ENCODE measurements at regions not wholly inside any gene's neighbourhood (a gene's known extent, or its start where the extent isn't known, plus 50 kb on each side); places are given as distances from the start of the nearest gene placed in this dataset.

GRCh38 chr20:55667955-55668354, 337.4 kb downstream of the CBLN4 start:
- TF ChIP-seq NFYA (IDR thresholded peaks at IDR 0.05; ENCODE audit: borderline replicate concordance, low read depth, low read length) (no peak), E4F1 (IDR thresholded peaks at IDR 0.05; ENCODE audit: borderline replicate concordance, partially characterized antibody) (no peak), BHLHE40 (IDR thresholded peaks at IDR 0.05; ENCODE audit: borderline replicate concordance in 1 of 2, low read depth in 2 of 2, low read length in 1 of 2) (no peak), SRF (IDR thresholded peaks at IDR 0.05; ENCODE audit: low read depth in 2 of 2, low read length in 2 of 2) (no peak), SP1 (IDR thresholded peaks at IDR 0.05; ENCODE audit: low read depth, low read length) (no peak)

All from GM12878 (cell line).